NCI-H446 (cell line): ENCODE measurements at regions not wholly inside any gene's neighbourhood (a gene's known extent, or its start where the extent isn't known, plus 50 kb on each side); places are given as distances from the start of the nearest gene placed in this dataset.
"Not testable (repeated sequence)": the region's sequence is repeated elsewhere in the genome, so short reads cannot be mapped to it uniquely, and the experiment has no call there.

Experiments used
- DNase-seq, 2 experiments: peaks; one replicate each; lab custom pipeline; 2025; lab: John Stamatoyannopoulos, UW

DNA sequence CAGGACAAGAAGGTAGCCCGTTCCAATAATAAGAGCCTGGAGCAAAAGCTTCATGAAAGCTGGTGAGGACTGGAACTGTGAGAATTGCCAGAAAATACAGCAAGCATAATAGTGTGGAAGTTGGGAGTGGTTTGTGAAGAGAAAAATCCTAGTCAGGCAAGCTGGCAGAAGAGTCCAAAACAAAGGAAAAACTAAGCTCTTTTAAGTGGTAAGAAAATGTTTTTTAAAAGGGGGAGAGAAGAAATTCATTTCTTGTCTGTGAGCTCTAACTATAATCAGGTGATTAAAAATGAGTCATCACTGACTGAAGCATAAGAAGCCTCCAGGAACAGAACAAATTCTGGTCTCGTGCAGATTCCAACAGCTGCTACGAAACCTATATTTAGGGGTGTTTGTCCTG, 102.6 kb downstream of the CAAP1 start:
- no peak for DNase-seq

- DNase-seq, result no peak
Observed at GRCh38 chr9:26786564-26786963, 106.0 kb downstream of the CAAP1 start.

DNA sequence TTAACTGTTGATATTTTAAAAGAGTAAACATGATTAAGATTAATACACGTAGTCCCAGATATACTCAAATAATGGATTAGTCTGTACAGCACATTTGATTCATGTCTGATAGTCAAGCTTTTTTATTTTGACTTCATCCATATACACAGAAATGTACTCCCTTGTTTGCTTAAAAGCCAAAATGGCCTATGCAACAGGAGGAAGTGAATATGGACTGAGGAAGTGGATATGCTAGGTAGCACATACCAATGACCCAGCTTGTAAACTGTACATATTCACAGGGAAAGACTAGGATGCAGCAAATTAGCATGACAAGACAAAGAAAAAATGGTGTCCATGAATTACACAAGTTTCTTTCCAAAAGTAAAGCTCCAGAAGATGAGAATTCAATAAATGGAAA, 109.7 kb downstream of the CAAP1 start:
- no peak for DNase-seq

- DNase-seq, result no peak
Observed at GRCh38 chr9:26781906-26782305, 110.7 kb downstream of the CAAP1 start.

DNA sequence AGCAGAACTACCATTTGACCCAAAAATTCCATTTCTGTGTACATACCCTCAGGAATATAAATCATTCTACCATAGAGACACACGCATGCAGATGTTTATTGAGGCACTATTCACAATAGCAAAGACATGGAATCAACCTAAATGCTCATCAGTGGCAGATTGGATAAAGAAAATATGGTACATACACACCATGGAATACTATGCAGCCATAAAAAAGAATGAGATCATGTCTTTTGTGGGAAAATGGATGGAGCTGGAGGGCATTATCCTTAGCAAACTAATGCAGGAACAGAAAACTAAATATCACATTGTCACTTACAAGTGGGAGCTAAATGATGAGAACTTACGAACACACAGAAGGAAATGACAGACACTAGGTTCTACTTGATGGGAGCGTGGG, 112.3 kb downstream of the CAAP1 start:
- not testable (repeated sequence) for DNase-seq

DNA sequence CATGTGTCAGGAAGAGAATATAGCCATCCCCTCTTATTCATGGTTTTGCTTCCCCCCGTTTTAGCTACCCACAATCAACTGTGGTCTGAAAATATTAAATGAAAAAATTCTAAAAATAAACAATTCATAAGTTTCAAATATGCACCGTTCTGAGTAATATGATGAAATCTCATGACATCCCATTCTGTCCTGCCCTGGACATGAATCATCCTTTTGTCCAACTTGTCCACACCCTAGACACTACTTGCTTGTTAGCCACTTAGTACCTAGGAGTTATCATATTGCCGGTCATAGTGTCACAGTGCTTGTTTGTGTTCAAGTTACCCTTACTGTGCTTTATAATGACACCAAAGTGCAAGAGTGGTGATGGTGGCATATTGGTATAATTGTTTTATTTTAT, 113.5 kb downstream of the CAAP1 start:
- no peak for DNase-seq

DNA sequence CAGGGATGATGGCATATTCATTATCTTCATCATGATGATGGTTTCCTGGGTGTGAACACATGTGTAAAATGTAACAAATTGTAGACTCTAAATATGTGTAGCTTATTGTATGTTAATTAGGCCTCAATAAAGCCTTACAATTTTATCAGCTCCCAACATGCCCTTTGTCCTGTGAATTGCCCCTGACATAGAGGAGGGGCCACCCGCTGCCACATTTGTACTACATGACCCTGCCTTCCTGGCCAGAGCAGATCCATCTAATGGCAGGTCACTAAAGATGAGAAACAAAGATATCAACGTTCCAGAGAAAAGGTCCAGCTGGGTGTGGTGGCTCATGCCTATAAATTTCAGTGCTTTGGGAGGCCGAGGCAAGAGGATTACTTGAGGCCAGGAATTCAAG, 117.2 kb downstream of the CAAP1 start:
- no peak for DNase-seq

- DNase-seq, result no peak
Observed at GRCh38 chr9:26773056-26773455, 119.5 kb downstream of the CAAP1 start.

GRCh38 chr9:26770821-26771220, 121.8 kb downstream of the CAAP1 start:
- no peak for DNase-seq

DNA sequence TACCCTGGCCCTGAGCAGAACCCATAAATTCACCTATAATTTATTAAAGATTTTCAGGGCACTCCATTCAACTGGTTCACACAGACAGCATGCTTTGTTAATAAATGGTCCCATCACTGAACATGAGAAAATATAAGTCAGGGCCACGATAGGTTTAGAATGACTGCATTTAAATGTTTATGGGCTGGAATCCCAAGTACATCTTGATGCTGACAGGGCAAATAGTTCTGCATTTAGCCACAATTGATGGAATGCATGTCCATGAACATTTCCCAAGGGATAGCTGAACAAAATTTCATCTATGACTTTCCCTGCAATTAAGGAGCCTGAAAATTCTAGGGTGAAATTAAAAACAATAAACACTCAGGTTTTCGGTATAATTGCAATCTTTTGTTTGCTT, 124.5 kb downstream of the CAAP1 start:
- DNase-seq, result no peak

- DNase-seq, result no peak
Observed at GRCh38 chr9:26760675-26761074, 131.9 kb downstream of the CAAP1 start.

- DNase-seq, result no peak
Observed at GRCh38 chr9:26758655-26759054, 133.9 kb downstream of the CAAP1 start.

DNA sequence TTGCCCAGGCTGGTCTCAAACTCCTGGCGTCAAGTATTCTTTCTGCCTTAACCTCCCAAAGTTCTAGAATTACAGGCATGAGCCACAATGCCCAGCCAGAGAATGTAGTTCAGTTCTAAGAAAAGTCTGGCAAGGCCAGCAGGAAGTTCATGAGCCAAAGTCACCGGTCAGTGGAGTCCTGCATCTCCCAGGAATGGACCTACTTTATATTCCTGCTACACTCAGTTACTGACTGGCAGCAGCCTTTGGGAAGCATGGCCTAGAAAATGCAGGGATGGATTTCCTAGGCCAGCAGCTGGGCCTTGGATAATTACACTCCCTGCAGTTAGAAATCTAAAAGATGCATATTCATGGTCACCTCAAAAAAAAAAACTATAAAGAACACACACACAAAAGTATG, 135.7 kb downstream of the CAAP1 start:
- DNase-seq, result no peak

DNA sequence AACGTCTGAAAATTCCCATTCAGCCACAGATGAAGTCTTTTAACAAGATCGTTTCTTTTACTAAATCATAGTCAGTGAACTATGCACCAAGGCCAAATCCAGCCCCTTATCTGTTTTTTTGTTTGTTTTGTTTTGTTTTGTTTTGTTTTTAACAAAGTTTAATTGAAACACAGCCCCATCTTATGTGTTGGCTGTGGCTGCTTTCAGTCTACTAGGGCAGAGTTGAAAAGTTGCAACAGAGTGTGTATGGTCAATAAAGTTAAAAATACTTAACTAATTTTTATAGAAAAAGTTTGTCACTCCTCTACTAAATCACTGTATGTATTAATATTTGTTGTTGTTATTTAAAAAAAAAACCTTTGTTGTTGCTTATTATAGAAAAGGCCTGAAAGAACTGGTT, 137.1 kb downstream of the CAAP1 start:
- DNase-seq, result no peak

DNA sequence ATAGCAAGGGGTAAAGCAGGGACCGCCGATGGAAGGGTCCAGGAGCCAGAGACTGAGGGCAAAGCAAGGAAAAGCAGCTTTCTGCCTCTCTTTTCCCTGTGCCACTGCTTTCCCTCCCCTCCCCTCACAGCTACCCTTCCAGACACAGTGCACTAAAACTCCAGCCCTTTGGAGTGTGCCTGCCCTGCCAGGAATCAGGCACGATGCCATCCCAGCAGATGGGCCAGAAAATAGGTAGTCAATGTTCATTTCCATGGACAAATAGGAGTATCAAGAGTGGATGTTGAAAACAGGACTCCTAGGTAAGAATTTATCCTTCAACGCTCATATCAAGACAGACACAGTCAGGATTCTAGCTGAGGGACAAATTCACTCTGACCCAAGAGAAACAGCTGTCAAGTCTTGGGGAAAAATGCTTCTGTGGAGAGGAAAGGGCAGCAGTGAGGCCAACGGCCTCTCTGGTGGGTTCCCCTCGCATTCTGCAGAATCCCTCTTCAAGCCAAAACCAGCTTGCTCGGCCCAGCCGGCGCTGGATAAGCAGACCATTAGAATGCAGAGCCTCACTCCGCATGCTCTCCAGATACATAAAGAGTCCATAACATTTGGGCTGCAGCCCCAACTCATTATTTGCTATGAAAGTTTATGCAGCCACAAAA, 138.0 kb downstream of the CAAP1 start:
- DNase-seq, result peak in 1 of 2 experiments; percentile 18

- no peak for DNase-seq
Observed at GRCh38 chr9:26753971-26754370, 138.6 kb downstream of the CAAP1 start.

- DNase-seq, result no peak
Observed at GRCh38 chr9:26750162-26750561, 142.4 kb downstream of the CAAP1 start.

DNA sequence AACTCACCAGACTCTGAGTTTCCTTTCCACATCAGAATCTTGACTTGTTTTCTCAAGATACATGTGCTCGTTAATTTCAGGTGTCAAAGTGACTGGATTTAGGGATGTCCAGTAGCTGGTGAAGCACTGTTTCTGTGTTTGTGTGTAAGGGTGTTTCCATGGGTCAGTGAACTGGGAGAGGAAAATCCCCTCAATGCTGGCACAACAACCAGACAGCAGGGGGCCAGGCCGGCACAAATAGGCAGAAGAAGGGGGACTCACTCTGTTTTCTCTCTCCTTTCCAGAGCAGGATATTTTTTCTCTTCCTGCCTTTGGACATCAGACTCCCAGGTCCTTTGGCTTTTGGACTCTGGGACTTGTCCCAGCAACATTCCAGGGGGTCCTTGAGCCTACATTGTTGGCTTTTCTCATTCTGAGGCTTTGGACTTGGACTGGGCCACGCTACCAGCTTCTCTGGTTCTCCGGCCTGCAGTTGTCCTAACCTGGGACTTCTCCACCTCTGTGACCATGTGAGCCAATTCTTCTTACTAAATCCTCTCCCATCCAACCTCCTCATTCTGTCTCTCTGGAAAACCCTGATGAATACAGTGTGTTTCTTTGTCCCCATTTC, 144.0 kb downstream of the CAAP1 start:
- no peak for DNase-seq

DNA sequence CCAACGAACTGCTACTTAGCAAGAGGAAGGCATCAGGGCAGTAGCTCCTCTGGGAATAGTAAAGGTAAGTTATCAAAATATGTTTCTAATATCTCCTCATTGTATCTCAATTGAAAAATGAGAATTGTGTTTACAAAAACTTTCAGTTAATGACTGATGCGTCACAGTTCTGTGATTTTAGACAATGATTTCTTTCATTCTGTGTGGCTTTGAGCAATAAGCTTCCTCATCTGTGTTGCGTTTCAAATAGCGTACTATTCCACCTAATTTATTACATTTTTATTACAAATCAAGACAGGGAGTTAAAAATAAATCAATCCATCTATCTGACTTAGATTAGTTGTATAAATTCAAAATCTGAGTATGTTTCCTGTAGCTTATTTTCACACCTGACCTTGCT, 145.0 kb downstream of the CAAP1 start:
- DNase-seq, result no peak

DNA sequence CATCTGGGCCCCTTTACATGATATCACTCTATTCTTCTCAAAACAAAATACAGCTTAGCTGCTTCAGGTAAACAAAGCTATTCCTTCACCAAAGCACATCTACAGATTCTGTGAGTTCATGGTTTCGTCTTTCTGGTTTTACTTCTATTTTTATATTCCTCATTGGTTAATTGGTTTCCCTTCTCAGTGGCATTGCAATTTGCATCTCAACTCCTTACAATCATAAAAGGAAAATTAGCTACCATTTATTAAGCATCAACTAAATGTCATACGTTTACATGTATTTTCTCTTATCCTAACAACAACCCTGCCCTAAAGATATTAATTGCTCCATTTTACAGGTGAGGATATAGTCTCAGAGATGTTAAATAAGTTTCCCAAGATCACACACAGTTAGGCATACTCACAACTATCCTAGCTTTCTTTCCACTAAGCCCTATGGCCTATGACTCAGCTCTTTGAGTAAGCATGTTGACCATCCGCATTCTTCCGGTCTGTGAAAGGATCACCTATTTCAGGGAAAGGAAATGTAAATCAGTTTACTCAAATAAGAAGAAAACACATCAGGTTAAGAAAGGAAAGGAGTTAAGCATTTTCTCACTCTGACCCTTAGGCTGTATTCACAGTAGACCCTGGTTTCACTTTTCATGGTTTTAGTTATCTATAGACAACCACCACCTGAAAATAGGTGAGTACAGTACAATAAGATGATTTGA, 146.1 kb downstream of the CAAP1 start:
- no peak for DNase-seq

DNA sequence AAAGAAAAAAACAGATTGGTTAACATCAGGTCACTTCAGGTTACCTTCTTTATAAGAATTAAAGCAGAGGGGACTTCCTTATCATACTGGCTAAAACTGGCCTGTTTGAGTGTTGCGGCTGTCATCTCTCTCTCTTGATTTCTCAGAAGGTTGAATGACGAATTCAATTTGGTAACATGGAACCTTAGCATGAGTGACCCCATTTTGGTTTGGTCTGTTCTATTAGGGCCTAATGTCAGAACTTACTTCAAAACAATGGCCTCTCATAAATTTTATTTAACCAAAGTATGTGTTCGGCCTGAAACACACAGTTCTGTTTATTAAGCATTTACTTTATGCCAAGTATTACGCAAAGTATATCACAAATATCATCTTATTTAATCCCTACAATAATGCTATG, 147.5 kb downstream of the CAAP1 start:
- no peak for DNase-seq

DNA sequence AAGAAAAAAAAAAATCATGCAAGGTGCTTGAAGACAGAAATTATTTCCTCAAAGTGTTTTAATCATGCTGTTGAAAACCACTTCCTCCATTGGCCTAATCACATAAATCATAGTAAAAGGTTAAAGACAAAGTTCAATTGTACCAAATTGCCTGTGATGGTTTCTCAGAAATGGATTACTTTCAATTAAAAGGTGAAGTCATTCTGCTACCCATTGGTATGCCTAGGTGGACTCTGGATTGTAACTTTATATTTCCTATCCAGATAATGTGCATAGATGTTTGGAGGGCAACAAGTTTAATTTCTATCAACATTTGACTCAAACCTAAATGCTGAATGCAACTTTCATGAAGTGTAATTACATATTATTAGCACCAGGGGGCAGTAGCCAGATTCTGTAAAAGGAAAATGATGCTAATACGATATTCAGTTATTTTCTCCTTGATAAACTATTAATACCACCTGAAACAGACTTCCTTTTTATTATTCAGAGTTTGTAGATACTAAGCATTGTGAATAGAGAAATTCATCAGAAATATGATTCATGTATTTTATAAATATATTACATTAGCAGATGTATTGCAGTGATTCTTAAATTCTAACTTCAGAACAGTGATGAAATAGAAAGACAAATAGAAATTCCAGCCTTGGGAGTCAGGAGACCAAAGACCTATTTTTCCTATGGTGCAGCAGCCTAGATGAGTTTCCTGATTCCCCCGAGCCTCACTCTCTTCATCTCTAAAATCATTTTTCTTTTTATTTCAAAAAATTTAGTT, 148.2 kb downstream of the CAAP1 start:
- peak; percentile 15 to 59 for DNase-seq
